ENCODE measurements at regions not wholly inside any gene's neighbourhood (a gene's known extent, or its start where the extent isn't known, plus 50 kb on each side); places are given as distances from the start of the nearest gene placed in this dataset.

DNA sequence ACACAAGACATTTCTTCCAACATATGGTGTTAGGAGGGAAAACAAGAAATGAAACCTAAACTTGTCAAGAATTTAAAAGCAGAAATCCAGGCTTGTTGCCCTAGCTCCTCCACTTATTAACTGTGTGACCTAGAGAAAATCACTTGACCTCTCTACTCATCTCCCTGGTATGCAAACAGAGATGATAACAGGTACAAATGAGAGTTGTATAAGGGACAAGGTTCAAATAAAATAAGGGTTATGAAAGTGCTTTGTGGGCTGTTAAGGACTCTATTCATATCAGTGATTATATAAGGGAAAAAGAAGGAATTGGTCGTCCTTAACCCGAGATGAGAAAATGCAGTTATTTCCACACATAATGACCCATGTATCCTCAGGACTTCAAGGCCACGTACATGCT is 372.7 kb upstream of the TENM4 start:
- no peaks in the 10 kb centered on the region for H3K36me3 ChIP-seq (ENCODE audit: control insufficient read depth, low read length)
- no peaks in the 10 kb centered on the region for H3F3A ChIP-seq (ENCODE audit: control insufficient read depth, insufficient read depth)
- H3K79me2 ChIP-seq (ENCODE audit: control insufficient read depth, low read length) = no peaks in the 10 kb centered on the region
- TF ChIP-seq, protein P1, sequence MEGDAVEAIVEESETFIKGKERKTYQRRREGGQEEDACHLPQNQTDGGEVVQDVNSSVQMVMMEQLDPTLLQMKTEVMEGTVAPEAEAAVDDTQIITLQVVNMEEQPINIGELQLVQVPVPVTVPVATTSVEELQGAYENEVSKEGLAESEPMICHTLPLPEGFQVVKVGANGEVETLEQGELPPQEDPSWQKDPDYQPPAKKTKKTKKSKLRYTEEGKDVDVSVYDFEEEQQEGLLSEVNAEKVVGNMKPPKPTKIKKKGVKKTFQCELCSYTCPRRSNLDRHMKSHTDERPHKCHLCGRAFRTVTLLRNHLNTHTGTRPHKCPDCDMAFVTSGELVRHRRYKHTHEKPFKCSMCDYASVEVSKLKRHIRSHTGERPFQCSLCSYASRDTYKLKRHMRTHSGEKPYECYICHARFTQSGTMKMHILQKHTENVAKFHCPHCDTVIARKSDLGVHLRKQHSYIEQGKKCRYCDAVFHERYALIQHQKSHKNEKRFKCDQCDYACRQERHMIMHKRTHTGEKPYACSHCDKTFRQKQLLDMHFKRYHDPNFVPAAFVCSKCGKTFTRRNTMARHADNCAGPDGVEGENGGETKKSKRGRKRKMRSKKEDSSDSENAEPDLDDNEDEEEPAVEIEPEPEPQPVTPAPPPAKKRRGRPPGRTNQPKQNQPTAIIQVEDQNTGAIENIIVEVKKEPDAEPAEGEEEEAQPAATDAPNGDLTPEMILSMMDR (IDR thresholded peaks at IDR 0.05; ENCODE audit: low read depth, low read length, poor library complexity, severe bottlenecking) = no peak
- no peak for TF ChIP-seq EZH2phosphoT487 (IDR thresholded peaks at IDR 0.05; ENCODE audit: borderline replicate concordance, low read length)
- no peak overlapping the region for H3K4me3 ChIP-seq (ENCODE audit: low read length)
- H3K9me3 ChIP-seq (ENCODE audit: control insufficient read depth, insufficient read depth, low read length) = no peaks in the 10 kb centered on the region; the same call in 1 of the 2 replicates
- no peaks in the 10 kb centered on the region for H3K27me3 ChIP-seq (ENCODE audit: control insufficient read depth, low read length)
- no peaks in the 10 kb centered on the region for H3K4me1 ChIP-seq (ENCODE audit: control insufficient read depth, low read length)
- H4K20me1 ChIP-seq (ENCODE audit: control insufficient read depth, insufficient read depth, low read depth, low read length) = no peaks in the 10 kb centered on the region
- H3K9me2 ChIP-seq (replicated peaks; ENCODE audit: control insufficient read depth, low read length) = no peaks in the 10 kb centered on the region
- H3K4me2 ChIP-seq (ENCODE audit: low read length) = no peak overlapping the region
- H3K27ac ChIP-seq (ENCODE audit: low read depth, low read length) = no peak overlapping the region

DNA sequence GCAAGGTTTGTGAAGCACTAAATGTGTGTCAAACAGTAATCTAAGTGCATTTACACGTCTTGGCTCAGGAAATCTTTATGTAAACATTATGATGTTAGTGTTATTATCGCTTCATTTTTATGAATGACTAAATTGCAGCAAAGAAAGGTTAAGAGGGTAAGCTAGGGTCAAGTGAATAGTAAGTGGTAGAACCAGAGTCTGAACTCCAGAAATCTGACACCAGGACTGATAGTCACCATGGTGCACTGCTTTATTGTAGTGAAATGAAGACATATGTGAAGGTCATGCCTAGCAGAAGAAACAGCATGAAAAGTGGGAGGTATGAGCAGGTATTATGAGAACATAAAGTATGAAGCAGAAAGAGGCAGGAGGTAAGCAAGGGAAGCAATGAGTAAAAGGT is 368.7 kb upstream of the TENM4 start:
- Histone ChIP-seq H3K79me2 (ENCODE audit: control insufficient read depth, low read length) (no peaks in the 10 kb centered on the region), H3K36me3 (ENCODE audit: control insufficient read depth, low read length) (no peaks in the 10 kb centered on the region), H3K9me2 (replicated peaks; ENCODE audit: control insufficient read depth, low read length) (no peaks in the 10 kb centered on the region), H3K4me1 (ENCODE audit: control insufficient read depth, low read length) (no peaks in the 10 kb centered on the region), H3F3A (ENCODE audit: control insufficient read depth, insufficient read depth) (no peaks in the 10 kb centered on the region), H3K27ac (ENCODE audit: low read depth, low read length) (no peak overlapping the region), H3K4me2 (ENCODE audit: low read length) (no peak overlapping the region), H3K4me3 (ENCODE audit: low read length) (no peak overlapping the region), H3K27me3 (ENCODE audit: control insufficient read depth, low read length) (no peaks in the 10 kb centered on the region), H3K9me3 (ENCODE audit: control insufficient read depth, insufficient read depth, low read length) (no peaks in the 10 kb centered on the region), H4K20me1 (ENCODE audit: control insufficient read depth, insufficient read depth, low read depth, low read length) (no peaks in the 10 kb centered on the region)
- TF ChIP-seq, protein P1 (IDR thresholded peaks at IDR 0.05; ENCODE audit: low read depth, low read length, poor library complexity, severe bottlenecking) = no peak
- TF ChIP-seq EZH2phosphoT487 (IDR thresholded peaks at IDR 0.05; ENCODE audit: borderline replicate concordance, low read length) = no peak

DNA sequence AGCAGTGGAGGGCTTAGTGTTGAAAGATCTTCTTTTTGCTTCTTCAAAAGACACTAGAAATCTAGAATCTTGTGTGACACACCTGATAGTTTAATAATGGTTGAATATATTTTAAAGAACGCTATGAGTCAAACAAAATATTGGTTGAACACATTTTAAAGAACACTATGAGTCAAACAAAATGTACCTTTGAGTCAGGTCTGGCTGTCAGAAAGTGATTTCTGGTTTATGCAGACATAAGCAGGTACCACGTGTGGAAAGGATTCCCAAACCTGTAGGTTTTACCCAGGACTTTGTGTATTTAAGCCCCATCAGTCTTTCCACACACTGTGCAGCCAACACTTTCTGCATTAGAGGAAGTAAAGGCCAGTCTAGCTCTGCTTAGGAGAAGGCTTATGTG is 366.7 kb upstream of the TENM4 start:
- Histone ChIP-seq H3K36me3 (ENCODE audit: control insufficient read depth, low read length) (no peaks in the 10 kb centered on the region), H3K4me3 (ENCODE audit: low read length) (no peak overlapping the region), H3K9me3 (ENCODE audit: control insufficient read depth, insufficient read depth, low read length) (no peaks in the 10 kb centered on the region), H3K79me2 (ENCODE audit: control insufficient read depth, low read length) (no peaks in the 10 kb centered on the region), H4K20me1 (ENCODE audit: control insufficient read depth, insufficient read depth, low read depth, low read length) (no peaks in the 10 kb centered on the region), H3K27me3 (ENCODE audit: control insufficient read depth, low read length) (no peaks in the 10 kb centered on the region), H3K4me1 (ENCODE audit: control insufficient read depth, low read length) (no peaks in the 10 kb centered on the region), H3K4me2 (ENCODE audit: low read length) (no peak overlapping the region), H3K27ac (ENCODE audit: low read depth, low read length) (no peak overlapping the region), H3F3A (ENCODE audit: control insufficient read depth, insufficient read depth) (no peaks in the 10 kb centered on the region), H3K9me2 (replicated peaks; ENCODE audit: control insufficient read depth, low read length) (no peaks in the 10 kb centered on the region)
- TF ChIP-seq EZH2phosphoT487 (IDR thresholded peaks at IDR 0.05; ENCODE audit: borderline replicate concordance, low read length) = no peak
- TF ChIP-seq, protein P1 (IDR thresholded peaks at IDR 0.05; ENCODE audit: low read depth, low read length, poor library complexity, severe bottlenecking) = no peak

DNA sequence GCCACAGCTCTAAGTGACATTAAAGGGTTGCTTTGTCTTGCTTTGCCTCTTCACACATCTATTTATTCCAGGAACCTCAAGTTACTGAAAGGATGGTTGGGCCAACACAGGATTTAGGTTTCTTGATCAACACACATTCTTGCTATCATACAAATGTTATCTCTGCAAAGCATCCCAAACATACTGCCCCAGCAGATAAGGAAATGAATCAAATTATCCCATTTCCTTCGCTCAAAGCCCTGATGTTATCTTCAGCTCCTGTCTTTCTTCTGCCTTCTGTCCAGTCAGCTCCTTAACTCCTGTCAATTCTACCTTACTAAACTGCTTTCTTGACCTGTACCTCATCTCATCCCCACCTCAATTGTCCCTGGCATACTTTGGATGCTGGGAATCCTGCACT is 355.9 kb upstream of the TENM4 start:
- Histone ChIP-seq H3K4me2 (ENCODE audit: low read length) (no peak overlapping the region), H3K27ac (ENCODE audit: low read depth, low read length) (no peak overlapping the region), H3K36me3 (ENCODE audit: control insufficient read depth, low read length) (no peaks in the 10 kb centered on the region), H3K9me2 (replicated peaks; ENCODE audit: control insufficient read depth, low read length) (no peaks in the 10 kb centered on the region), H3K79me2 (ENCODE audit: control insufficient read depth, low read length) (no peaks in the 10 kb centered on the region), H3K9me3 (ENCODE audit: control insufficient read depth, insufficient read depth, low read length) (no peaks in the 10 kb centered on the region), H3K4me3 (ENCODE audit: low read length) (no peak overlapping the region), H3K4me1 (ENCODE audit: control insufficient read depth, low read length) (no peaks in the 10 kb centered on the region), H3F3A (ENCODE audit: control insufficient read depth, insufficient read depth) (no peaks in the 10 kb centered on the region), H4K20me1 (ENCODE audit: control insufficient read depth, insufficient read depth, low read depth, low read length) (no peaks in the 10 kb centered on the region), H3K27me3 (ENCODE audit: control insufficient read depth, low read length) (no peaks in the 10 kb centered on the region)
- TF ChIP-seq EZH2phosphoT487 (IDR thresholded peaks at IDR 0.05; ENCODE audit: borderline replicate concordance, low read length) = no peak
- TF ChIP-seq, protein P1 (IDR thresholded peaks at IDR 0.05; ENCODE audit: low read depth, low read length, poor library complexity, severe bottlenecking) = no peak
